ENCODE measurements at regions not wholly inside any gene's neighbourhood (a gene's known extent, or its start where the extent isn't known, plus 50 kb on each side); places are given as distances from the start of the nearest gene placed in this dataset.

- TF ChIP-seq, protein P1, sequence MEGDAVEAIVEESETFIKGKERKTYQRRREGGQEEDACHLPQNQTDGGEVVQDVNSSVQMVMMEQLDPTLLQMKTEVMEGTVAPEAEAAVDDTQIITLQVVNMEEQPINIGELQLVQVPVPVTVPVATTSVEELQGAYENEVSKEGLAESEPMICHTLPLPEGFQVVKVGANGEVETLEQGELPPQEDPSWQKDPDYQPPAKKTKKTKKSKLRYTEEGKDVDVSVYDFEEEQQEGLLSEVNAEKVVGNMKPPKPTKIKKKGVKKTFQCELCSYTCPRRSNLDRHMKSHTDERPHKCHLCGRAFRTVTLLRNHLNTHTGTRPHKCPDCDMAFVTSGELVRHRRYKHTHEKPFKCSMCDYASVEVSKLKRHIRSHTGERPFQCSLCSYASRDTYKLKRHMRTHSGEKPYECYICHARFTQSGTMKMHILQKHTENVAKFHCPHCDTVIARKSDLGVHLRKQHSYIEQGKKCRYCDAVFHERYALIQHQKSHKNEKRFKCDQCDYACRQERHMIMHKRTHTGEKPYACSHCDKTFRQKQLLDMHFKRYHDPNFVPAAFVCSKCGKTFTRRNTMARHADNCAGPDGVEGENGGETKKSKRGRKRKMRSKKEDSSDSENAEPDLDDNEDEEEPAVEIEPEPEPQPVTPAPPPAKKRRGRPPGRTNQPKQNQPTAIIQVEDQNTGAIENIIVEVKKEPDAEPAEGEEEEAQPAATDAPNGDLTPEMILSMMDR (IDR thresholded peaks at IDR 0.05) = no peak
- TF ChIP-seq POLR2A (IDR thresholded peaks at IDR 0.05) = no peak
Observed at GRCh38 chr3:124572851-124573405, 157.3 kb upstream of the UMPS start.

Data from Peyer's patch (tissue), 4 donors.